Lower leg skin (tissue), 3 donors: ENCODE measurements at regions not wholly inside any gene's neighbourhood (a gene's known extent, or its start where the extent isn't known, plus 50 kb on each side); places are given as distances from the start of the nearest gene placed in this dataset.

ENCODE experiments used
- CTCF ChIP-seq, 3 donors: fragments of 450-650 bp; IDR thresholded peaks; one replicate each; pipeline ENCODE4 v1.5.1; 2016; ENCODE audit warnings: antibody characterized with exemption in 3 of 3, mild to moderate bottlenecking in 3 of 3, moderate library complexity in 2 of 3
- POLR2A ChIP-seq, 2 donors: fragments of 450-650 bp; IDR thresholded peaks; one replicate each; pipeline ENCODE4 v1.6.1; 2016 to 2017; ENCODE audit warnings: antibody characterized with exemption in 2 of 2, mild to moderate bottlenecking in 1 of 2, moderate library complexity in 1 of 2

GRCh38 chr1:50354813-50355212 lies 68.4 kb downstream of the DMRTA2 start:
- TF ChIP-seq POLR2A (IDR thresholded peaks at IDR 0.05): no peak
- TF ChIP-seq CTCF (IDR thresholded peaks at IDR 0.05): no peak
